HG03432 (cell line): ENCODE measurements at regions not wholly inside any gene's neighbourhood (a gene's known extent, or its start where the extent isn't known, plus 50 kb on each side); places are given as distances from the start of the nearest gene placed in this dataset.
A peak's percentile ranks its signal among the peaks of the same experiment; 100 is the strongest.

Source experiments
- ATAC-seq: cut with Tn5 transposase; IDR thresholded peaks from one replicate; pipeline ENCODE4 v1.9.1; 2021; ENCODE audit warnings: mild to moderate bottlenecking, moderate library complexity; ENCODE audit not compliant: unreplicated experiment

DNA sequence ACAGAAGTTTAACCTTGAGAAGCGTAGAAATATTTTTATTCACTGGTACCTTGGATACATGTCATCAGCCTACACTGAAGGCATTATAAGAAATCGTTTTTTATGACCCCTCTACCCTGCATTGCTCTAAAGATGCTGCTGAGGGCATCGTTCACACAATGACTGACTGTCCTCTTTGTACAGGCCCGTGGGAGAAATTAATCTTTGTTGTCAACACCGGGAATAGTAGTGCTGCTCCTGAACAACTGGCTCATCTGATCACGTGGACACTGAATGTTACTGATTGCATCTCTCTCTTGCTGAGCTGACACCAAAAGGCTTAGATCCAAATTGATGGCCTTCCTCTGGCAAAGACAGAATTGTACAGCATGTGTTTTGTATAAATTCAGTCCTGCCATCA is 157.1 kb upstream of the SMLR1 start:
- ATAC-seq, result no peak

- ATAC-seq, result no peak
These were observed 156.1 kb upstream of the SMLR1 start for GRCh38 chr6:130671119-130671518.

DNA sequence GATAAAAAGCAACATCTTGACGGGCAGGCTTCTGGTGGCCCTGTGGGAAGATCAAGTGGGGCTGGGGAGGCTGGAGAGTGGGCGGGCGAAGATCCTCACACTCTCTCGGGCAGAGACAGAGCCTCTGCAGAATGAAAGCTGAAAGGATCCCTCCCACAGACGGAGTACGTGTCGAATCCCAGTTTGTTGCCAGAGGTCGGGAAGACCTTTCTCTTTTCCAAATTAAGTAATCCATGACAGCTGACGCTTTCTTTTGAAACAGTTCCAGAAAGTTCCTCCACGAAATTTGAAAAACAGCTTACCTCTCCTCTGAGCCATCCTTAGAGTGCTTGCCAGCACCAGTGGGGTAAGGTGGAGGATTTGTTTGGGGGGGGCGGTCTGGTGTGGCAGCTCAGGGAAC is 155.6 kb upstream of the SMLR1 start:
- no peak for ATAC-seq

DNA sequence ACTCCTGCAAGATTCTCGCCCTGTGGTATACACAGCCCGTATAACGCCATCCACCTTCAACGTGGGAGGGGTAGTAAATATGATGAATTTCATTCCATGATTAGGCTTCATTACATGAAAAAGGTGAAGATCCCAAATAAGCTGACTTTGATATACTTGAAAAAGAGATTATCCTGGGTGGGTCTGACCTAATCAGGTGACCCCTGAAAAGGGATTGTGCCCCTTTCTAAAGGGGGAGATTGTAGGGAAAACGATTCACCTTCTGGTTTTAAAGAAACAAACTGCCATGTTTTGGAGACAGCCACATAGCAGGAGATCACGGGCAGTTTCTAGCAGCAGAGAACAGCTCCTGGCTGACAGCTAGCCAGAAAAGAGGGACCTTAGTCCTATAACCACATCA is 155.1 kb upstream of the SMLR1 start:
- no peak for ATAC-seq

DNA sequence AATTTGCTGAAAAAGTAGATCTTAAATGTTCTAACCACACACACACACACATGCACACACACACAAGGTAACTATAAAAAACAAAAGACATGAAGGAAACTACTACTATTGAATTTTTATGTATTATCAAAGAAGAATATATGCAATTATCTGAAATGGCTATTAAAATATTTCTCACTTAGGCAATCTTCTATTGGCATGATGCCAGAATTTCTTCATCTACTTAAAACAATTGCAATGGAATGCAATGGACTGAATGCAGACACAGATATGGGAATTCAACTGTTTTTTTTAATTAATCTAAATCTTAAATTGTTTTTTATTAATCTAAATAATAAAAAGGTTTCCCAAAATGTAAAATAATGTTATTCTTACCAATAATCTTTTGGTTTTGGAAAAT is 152.6 kb upstream of the SMLR1 start:
- ATAC-seq, result no peak

GRCh38 chr6:130675072-130675471 is 152.1 kb upstream of the SMLR1 start:
- ATAC-seq, result no peak

DNA sequence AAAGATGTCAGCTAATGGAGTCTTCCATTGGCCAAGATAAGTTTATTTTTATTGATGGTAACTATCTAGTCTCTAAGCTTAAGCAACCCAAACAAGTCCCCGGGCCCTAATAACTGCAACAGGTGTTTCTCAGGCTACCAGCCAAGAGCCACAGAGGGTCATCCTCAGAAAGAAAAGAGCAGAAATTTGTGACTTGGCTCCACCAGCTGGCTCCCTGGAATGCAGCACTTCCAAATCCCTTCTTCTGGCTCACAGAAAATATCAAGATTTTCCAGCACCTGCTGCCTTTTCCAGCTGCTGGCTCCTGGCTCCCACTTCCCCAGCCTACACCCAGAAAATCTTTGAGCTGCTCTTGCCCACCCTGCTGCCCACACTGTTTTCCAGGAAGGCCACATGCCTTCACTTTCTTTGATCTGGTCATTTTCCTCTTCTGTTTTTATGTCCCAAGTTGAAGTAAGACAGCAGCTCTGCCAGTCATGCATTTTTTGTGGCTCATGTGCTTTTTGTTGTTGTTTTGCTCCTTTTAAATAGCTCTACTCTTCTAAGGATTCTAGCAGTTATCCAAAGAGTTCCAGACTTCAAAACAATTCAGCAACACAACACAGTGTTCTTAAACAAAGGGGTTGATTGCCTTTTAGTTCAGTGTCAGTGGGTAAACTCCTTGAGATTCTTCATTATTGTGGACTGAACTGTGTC is 151.0 kb upstream of the SMLR1 start:
- no peak for ATAC-seq

DNA sequence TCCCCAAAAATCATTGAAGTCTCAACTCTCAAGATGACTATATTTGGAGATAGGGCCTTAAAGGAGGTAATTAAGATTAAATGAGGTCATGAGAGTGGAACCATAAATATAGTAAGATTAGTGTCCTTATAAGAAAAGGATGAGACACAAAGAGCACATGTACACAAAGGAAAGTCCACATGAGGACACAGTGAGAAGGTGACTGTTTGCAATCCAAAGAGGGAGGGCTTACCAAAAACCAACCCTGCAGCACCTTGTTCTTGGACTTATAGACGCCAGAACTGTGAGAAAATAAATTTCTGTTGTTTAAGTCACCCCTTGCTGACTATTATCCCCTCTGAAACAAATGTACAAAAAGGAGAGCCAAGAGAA is 150.4 kb upstream of the SMLR1 start:
- ATAC-seq, result no peak

DNA sequence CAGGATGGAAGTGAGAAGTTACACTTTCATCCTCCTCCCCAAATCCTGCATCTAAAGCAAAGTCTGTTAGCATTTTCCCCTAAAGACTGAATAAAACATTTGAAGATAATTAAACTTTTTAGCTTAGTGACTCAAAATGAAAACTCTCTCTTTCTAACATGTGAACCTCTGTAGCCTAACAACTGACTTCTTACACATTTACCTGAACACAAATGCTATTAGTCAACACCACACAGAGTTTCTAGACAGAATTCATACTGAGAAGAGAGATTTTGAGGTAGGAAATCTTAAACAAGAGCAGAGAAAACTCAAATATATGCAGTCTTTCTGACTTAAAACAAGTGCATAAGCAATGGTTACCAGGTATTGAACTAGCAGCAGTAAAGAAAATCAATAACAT is 149.9 kb upstream of the SMLR1 start:
- ATAC-seq, result no peak

DNA sequence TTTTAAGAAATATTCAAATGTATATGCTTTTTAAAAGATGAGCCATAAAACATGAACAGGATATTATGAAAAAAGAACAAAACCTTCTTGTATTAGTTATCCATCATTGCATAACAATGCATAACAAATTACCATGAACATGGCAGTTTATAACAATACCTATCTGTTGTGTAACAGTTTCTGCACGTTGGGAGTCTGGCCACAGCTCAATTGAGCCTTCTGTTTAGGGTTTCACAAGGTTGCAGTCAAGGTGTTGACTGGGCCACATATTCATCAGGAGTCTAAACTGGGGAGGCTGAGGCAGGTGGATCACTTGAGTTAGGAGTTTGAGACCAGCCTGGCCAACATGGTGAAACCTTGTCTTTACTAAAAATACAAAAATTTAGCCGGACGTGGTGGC is 149.4 kb upstream of the SMLR1 start:
- ATAC-seq, result no peak

GRCh38 chr6:130679684-130680083 is 147.5 kb upstream of the SMLR1 start:
- no peak for ATAC-seq

DNA sequence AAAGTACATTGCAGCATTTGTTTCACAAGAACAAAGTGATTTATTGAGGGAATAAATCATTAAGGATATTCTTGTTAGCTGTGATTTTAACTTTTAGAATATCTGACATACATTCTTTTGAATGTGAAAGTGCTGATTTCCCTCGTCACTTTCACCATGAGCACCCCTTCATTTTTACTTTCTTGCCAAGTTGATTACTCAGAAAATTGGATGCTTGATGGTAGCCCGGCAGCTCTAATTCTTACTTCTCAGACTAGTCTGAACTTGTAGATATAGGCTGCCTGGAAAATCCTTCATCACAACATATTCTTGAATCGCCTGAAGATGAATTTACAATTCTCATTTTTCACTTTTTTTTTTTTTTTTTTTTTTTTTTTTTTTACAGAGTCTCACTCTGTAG is 147.1 kb upstream of the SMLR1 start:
- no peak for ATAC-seq

DNA sequence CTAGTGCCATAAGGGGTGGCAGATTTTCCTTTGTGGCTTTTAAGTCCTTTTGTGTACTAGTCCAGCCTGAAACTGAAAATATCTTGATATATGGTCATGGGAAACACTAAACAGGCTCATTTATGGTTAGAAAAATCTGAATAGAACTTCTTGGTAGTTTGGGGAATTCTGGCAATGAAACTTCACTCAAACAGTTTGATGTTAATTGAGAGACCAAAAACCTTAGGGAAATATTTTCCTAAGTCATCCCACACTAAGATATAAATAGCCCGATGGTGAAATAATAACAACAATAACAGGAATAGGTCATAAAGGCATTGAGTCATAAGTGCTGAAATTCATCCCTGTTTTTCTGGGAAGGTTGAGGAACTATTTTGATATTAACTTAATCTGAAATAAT is 146.2 kb upstream of the SMLR1 start:
- ATAC-seq, result no peak

DNA sequence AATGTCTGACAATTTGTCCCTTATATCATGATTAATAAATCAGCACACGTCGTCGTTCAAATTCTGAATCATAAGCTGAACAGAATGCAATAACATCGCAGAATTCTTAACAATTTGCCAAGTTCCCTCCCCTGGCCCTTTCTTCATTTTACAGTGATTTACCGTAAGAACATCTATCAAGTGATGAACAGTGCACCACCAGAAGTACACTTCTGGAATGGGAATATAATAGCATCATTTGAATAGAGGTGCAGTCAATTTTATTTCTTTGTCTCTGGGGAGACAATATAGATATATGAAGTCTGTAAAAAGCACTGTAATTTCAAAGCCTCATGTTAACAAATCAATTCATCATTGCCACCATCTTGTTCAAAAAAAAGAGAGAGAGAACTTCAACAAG is 145.1 kb upstream of the SMLR1 start:
- ATAC-seq, result no peak

GRCh38 chr6:130683761-130684517 is 143.3 kb upstream of the SMLR1 start:
- no peak for ATAC-seq

DNA sequence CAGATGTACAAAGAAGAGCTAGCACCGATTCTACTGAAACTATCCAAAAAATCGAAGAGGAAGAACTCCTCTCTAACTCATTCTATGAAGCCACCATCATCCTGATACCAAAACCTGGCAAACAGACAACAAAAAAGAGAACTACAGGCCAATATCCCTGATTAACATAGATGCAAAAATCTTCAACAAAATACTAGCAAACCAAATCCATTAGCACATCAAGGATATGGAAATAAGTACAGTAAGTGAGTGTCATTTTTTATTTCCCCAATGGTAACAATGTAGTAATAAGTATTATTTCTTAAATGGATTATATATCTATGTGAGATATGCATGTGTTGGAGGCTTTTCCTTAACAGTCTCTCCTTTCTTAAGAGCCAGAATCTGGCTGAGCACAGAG is 134.5 kb upstream of the SMLR1 start:
- ATAC-seq, result no peak

GRCh38 chr6:130693944-130694343 is 133.3 kb upstream of the SMLR1 start:
- no peak for ATAC-seq

GRCh38 chr6:130694606-130695005 is 132.6 kb upstream of the SMLR1 start:
- ATAC-seq, result no peak

- ATAC-seq, result no peak
These were observed 130.4 kb upstream of the SMLR1 start for GRCh38 chr6:130696806-130697205.

DNA sequence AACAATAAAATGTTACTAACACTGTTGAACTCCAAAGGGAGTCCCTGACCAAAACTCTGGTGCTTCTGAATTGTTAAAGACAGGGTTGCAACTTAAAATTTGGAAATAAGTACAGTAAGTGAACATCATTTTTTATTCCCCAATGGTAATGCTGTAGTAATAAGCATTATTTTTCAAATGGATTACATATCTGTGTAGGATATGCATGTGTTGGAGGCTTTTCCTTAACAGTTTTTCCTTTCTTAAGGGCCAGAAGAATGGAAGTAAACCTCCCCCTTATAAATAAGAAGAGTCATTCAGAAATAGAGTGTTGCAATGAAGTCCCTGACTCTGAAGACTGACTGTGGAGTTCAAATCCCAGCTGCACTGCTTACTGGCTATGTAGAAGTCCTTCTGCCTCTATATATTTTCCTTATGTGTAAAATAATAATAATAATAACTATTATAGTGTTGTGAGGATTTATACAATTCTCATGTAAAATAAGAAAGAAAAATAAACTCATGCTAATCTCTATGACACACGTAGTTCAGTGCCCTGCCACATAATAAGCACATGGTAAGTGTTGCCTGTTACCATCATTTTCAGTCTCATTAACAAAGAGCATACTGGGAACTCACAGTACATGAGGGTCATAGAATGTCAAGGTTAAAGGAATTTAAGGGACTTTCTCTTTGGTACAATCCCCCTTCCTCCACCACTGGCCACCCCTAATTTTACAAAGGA is 129.8 kb upstream of the SMLR1 start:
- peak; percentile 60 for ATAC-seq

GRCh38 chr6:130697995-130698535 is 129.1 kb upstream of the SMLR1 start:
- peak; percentile 99 for ATAC-seq

DNA sequence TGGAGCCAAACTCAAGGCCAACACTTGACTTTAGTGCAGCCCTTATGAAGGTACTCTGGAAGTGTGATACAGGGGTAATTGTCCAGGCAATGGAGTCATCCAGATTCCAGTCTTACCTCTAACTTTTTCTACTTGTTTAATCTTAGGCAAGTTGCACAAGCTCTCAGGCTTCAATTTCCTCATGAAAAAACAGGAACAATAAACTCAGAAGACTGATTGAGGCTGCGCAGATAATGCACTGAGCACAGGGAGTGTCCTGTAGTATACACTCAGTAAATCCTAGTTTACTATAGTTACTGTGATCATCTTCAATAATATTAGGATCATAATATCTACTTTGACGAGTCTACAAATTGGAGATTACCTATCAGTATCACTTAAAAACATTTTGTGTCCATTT is 127.5 kb upstream of the SMLR1 start:
- no peak for ATAC-seq
